Stimulated activated naive B cell treated with anti-CD40 and anti-IgM and Interleukin-4, amounts not matched to agents 10 μg/mL and 1 μg/mL and 100 μg/mL, for 72 hours (primary cell): ENCODE measurements at regions not wholly inside any gene's neighbourhood (a gene's known extent, or its start where the extent isn't known, plus 50 kb on each side); places are given as distances from the start of the nearest gene placed in this dataset.

Source experiments
- ATAC-seq, 2 donors: fragments of 150-1000 bp; cut with Tn5 transposase; replicated peaks; 2 replicates each; pipeline ENCODE4 v1.10.0; 2021; ENCODE audit warnings: moderate library complexity in 1 of 2
- DNase-seq: peaks from one replicate; pipeline ENCODE4 v3.0.0; 2021
- H3K27ac Mint-ChIP-seq: one replicate; pipeline ENCODE4 v1.8.0; 2022; ENCODE audit warnings: mild to moderate bottlenecking, mixed read lengths
- H3K27me3 Mint-ChIP-seq, 2 donors: one replicate each; pipeline ENCODE4 v1.8.0; 2022; ENCODE audit warnings: mixed read lengths in 2 of 2
- H3K36me3 Mint-ChIP-seq, 2 donors: one replicate each; pipeline ENCODE4 v1.8.0; 2022; ENCODE audit warnings: mixed read lengths in 2 of 2, mild to moderate bottlenecking in 1 of 2
- H3K4me1 Mint-ChIP-seq, 2 donors: one replicate each; pipeline ENCODE4 v1.8.0; 2022; ENCODE audit warnings: mixed read lengths in 2 of 2, mild to moderate bottlenecking in 1 of 2
- H3K4me3 Mint-ChIP-seq, 2 donors: one replicate each; pipeline ENCODE4 v1.8.0; 2022; ENCODE audit warnings: mild to moderate bottlenecking in 2 of 2, mixed read lengths in 2 of 2, moderate library complexity in 1 of 2
- H3K9me3 Mint-ChIP-seq, 2 donors: one replicate each; pipeline ENCODE4 v1.8.0; 2022; ENCODE audit warnings: mixed read lengths in 2 of 2, mild to moderate bottlenecking in 1 of 2

DNA sequence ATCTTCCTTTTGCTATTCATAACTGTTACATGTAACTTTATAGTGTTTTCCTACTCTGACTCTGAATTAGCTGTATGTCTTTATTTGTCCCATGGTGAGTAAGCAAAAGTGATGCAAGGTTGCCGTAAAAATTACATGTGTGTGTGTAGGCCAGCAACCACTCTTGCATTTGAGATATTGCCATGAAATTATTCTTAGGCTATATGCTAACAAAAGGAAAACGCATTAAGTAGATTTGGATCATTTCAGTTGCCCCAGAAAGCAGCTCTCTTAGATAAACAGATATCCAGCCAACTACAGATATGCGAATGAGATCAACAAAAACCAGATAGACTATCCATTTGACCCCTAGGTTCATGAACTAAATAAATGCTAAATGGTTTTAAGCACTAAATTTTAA lies 73.6 kb downstream of the CYLC2 start:
- H3K4me3 Mint-ChIP-seq = no peak overlapping the region
- ATAC-seq (no peak), DNase-seq (no peak)
- no peaks in the 10 kb centered on the region for H3K9me3 Mint-ChIP-seq
- no peaks in the 10 kb centered on the region for H3K4me1 Mint-ChIP-seq
- no peaks in the 10 kb centered on the region for H3K36me3 Mint-ChIP-seq
- H3K27ac Mint-ChIP-seq = no peak overlapping the region
- no peaks in the 10 kb centered on the region for H3K27me3 Mint-ChIP-seq

GRCh38 chr9:103078581-103078980 lies 83.4 kb downstream of the CYLC2 start:
- Mint-ChIP-seq H3K4me1 (no peaks in the 10 kb centered on the region), H3K9me3 (peaks cover 2 to 4% of the 10 kb centered on the region in 2 donors), H3K4me3 (no peak overlapping the region), H3K27me3 (no peaks in the 10 kb centered on the region), H3K36me3 (no peaks in the 10 kb centered on the region), H3K27ac (no peak overlapping the region)
- DNase-seq = no peak
- no peak for ATAC-seq

GRCh38 chr9:103082494-103082893 lies 87.4 kb downstream of the CYLC2 start:
- Mint-ChIP-seq H3K4me1 (no peaks in the 10 kb centered on the region), H3K9me3 (peaks cover 0 to 3% of the 10 kb centered on the region in 2 donors), H3K27ac (no peak overlapping the region), H3K4me3 (no peak overlapping the region), H3K27me3 (no peaks in the 10 kb centered on the region), H3K36me3 (no peaks in the 10 kb centered on the region)
- ATAC-seq (no peak), DNase-seq (no peak)

DNA sequence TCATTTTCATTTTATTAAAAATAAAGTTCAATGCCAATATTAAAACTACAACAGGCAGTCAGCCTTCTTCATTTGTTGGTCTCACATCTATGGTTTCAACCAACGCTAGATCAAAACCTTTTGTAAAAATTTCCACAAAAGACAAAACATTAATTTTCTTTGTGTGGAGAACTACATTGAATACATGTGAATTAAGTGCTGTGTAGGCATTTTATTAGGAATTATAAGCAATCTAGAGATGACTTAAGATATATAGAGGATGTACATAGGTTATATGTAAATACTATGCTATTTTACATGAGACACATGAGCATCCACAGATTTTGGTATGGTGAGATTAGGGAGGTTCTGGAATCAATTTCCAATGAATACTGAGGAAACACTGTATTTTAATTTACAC lies 94.2 kb downstream of the CYLC2 start:
- Mint-ChIP-seq H3K27ac (no peak overlapping the region), H3K4me3 (no peak overlapping the region), H3K4me1 (no peaks in the 10 kb centered on the region), H3K27me3 (no peaks in the 10 kb centered on the region), H3K9me3 (peaks cover 2 to 3% of the 10 kb centered on the region in 2 donors), H3K36me3 (no peaks in the 10 kb centered on the region)
- no peak for DNase-seq
- ATAC-seq = no peak

DNA sequence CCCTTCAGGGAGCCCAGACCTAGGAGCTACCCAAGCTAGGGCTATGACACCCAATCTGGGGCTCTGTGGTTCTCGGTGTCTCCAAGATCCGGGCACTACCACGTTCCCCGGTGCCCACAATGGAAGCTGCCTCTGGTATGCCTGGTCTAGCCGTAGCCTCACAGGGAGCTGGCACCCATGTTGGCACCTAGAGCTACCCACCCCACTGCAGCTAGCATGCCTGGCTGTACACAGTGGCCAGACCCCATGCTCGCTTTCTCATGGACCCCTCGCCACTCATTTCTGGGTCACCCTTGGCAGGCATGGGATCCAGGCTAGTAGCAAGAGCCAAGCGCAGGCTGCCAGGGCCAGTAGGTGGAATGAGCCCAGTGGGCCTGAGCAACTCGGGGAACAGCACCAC lies 109.0 kb downstream of the CYLC2 start:
- Mint-ChIP-seq H3K27me3 (no peaks in the 10 kb centered on the region), H3K27ac (no peak overlapping the region), H3K9me3 (peaks cover 4% of the 10 kb centered on the region in 2 donors), H3K36me3 (no peaks in the 10 kb centered on the region), H3K4me1 (no peaks in the 10 kb centered on the region), H3K4me3 (no peak overlapping the region)
- DNase-seq (no peak), ATAC-seq (no peak)

DNA sequence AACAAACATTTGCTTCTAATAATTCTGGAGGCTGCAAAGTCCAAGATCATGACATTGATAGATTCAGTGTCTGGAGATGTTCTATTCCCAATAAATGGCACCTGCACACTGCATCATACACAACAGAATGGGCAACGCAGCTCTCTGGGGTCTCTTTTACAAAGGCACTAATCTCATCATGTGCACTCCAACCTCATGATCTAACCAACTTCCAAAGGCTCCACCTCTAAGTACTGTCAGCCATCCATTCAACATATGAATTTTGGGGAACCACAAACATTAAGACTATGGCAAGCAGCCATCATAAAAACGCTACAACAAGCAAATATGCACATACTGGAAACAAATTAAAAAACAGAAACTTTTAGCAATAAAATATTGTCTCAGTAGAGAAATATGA lies 121.1 kb downstream of the CYLC2 start:
- Mint-ChIP-seq H3K27me3 (no peaks in the 10 kb centered on the region), H3K9me3 (no peaks in the 10 kb centered on the region), H3K27ac (no peak overlapping the region), H3K36me3 (no peaks in the 10 kb centered on the region), H3K4me1 (no peaks in the 10 kb centered on the region), H3K4me3 (no peak overlapping the region)
- ATAC-seq (no peak), DNase-seq (no peak)

DNA sequence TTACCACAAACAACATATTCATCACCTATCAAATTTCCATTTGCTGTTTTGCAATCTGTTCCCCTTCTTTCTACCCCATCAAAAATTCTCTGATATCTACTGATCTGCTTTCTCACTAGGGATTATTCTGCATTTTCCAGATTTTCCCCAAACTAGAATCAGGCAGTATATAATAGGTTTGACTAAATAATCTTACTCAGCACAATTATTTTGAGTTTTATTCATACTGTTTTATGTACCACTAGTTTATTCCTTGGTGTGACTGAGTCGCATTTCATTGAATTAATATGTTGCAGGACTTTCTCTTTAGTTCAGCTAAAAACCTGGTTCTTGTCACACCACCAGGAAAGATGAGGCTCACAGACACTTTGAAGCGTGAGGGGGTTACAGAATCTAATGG lies 131.4 kb downstream of the CYLC2 start:
- no peak overlapping the region for H3K4me3 Mint-ChIP-seq
- DNase-seq (no peak), ATAC-seq (no peak)
- no peaks in the 10 kb centered on the region for H3K36me3 Mint-ChIP-seq
- H3K27me3 Mint-ChIP-seq = no peaks in the 10 kb centered on the region
- H3K4me1 Mint-ChIP-seq = no peaks in the 10 kb centered on the region
- H3K9me3 Mint-ChIP-seq = peaks cover 8 to 15% of the 10 kb centered on the region in 2 donors
- no peak overlapping the region for H3K27ac Mint-ChIP-seq

- DNase-seq (no peak), ATAC-seq (no peak)
- no peak overlapping the region for H3K27ac Mint-ChIP-seq
- H3K9me3 Mint-ChIP-seq = peaks cover 0 to 5% of the 10 kb centered on the region in 2 donors
- H3K4me1 Mint-ChIP-seq = no peaks in the 10 kb centered on the region
- H3K36me3 Mint-ChIP-seq = no peaks in the 10 kb centered on the region
- no peak overlapping the region for H3K4me3 Mint-ChIP-seq
- H3K27me3 Mint-ChIP-seq = no peaks in the 10 kb centered on the region
Observed at GRCh38 chr9:103139891-103140290, 144.8 kb downstream of the CYLC2 start.

DNA sequence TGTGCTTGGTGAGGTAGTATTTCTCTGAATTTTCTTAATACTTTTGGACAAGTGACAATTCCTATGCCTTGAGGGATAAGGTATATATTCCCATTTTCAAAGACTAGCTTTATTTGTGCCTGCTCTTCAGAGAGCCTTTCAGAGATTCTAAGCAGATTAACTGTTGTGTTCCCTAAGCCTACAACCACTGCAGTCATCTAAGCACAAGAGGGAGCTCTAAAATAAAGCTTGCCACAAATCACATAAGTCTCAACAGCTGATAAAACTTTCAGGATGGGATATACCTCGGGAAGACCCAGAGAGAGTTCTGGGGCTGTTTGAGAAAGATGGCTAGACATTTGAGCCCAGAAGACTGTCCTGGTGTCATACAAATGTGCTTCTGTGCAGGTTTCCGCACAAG lies 157.3 kb downstream of the CYLC2 start:
- no peaks in the 10 kb centered on the region for H3K36me3 Mint-ChIP-seq
- ATAC-seq (no peak), DNase-seq (no peak)
- no peak overlapping the region for H3K4me3 Mint-ChIP-seq
- no peak overlapping the region for H3K27ac Mint-ChIP-seq
- no peaks in the 10 kb centered on the region for H3K4me1 Mint-ChIP-seq
- no peaks in the 10 kb centered on the region for H3K27me3 Mint-ChIP-seq
- H3K9me3 Mint-ChIP-seq = peaks cover 4 to 13% of the 10 kb centered on the region in 2 donors

GRCh38 chr9:103167530-103167929 lies 172.4 kb downstream of the CYLC2 start:
- no peak for DNase-seq
- Mint-ChIP-seq H3K27me3 (no peaks in the 10 kb centered on the region), H3K4me3 (no peak overlapping the region), H3K36me3 (no peaks in the 10 kb centered on the region), H3K4me1 (no peaks in the 10 kb centered on the region), H3K9me3 (peaks cover 0 to 14% of the 10 kb centered on the region in 2 donors), H3K27ac (no peak overlapping the region)
- ATAC-seq = no peak

GRCh38 chr9:103168254-103168653 lies 173.1 kb downstream of the CYLC2 start:
- DNase-seq (no peak), ATAC-seq (no peak)
- H3K9me3 Mint-ChIP-seq = peaks cover 0 to 14% of the 10 kb centered on the region in 2 donors
- no peaks in the 10 kb centered on the region for H3K36me3 Mint-ChIP-seq
- H3K27me3 Mint-ChIP-seq = no peaks in the 10 kb centered on the region
- H3K27ac Mint-ChIP-seq = no peak overlapping the region
- no peaks in the 10 kb centered on the region for H3K4me1 Mint-ChIP-seq
- no peak overlapping the region for H3K4me3 Mint-ChIP-seq

GRCh38 chr9:103169798-103170197 lies 174.7 kb downstream of the CYLC2 start:
- Mint-ChIP-seq H3K4me1 (no peaks in the 10 kb centered on the region), H3K27me3 (no peaks in the 10 kb centered on the region)
- DNase-seq = no peak

GRCh38 chr9:103183701-103184171 lies 188.6 kb downstream of the CYLC2 start:
- DNase-seq (no peak), ATAC-seq (no peak)
- H3K4me1 Mint-ChIP-seq = no peaks in the 10 kb centered on the region
- H3K36me3 Mint-ChIP-seq = no peaks in the 10 kb centered on the region
- H3K9me3 Mint-ChIP-seq = peaks cover 0 to 2% of the 10 kb centered on the region in 2 donors
- no peak overlapping the region for H3K4me3 Mint-ChIP-seq
- H3K27ac Mint-ChIP-seq = no peak overlapping the region
- no peaks in the 10 kb centered on the region for H3K27me3 Mint-ChIP-seq

More at GRCh38 chr9:103169798-103170197, 174.7 kb downstream of the CYLC2 start:
- no peak overlapping the region for H3K27ac Mint-ChIP-seq
- no peak overlapping the region for H3K4me3 Mint-ChIP-seq
- peaks cover 0 to 14% of the 10 kb centered on the region in 2 donors for H3K9me3 Mint-ChIP-seq
- no peak for ATAC-seq
- H3K36me3 Mint-ChIP-seq = no peaks in the 10 kb centered on the region

DNA sequence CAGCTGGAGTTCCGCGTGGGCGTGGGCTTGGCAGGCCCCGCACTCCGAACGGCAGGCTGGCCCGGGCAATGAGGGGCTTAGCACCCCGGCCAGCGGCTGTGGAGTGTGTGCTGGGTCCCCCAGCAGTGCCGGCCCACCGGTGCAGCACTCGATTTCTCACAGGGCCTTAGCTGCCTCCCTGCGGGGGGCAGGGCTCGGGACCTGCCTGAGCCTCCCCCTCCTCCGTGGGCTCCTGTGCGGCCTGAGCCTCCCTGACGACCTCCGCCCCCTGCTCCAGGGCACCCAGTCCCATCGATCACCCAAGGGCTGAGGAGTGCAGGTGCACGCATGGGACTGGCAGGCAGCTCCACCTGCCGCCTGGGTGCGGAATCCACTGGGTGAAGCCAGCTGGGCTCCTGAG lies 191.8 kb downstream of the CYLC2 start:
- Mint-ChIP-seq H3K27me3 (no peaks in the 10 kb centered on the region), H3K4me1 (no peaks in the 10 kb centered on the region), H3K9me3 (peaks cover 0 to 2% of the 10 kb centered on the region in 2 donors), H3K4me3 (no peak overlapping the region), H3K27ac (no peak overlapping the region), H3K36me3 (no peaks in the 10 kb centered on the region)
- no peak for DNase-seq
- ATAC-seq = no peak

- H3K9me3 Mint-ChIP-seq = peaks cover 0 to 3% of the 10 kb centered on the region in 2 donors
- no peak overlapping the region for H3K27ac Mint-ChIP-seq
- ATAC-seq (no peak), DNase-seq (no peak)
- H3K4me1 Mint-ChIP-seq = no peaks in the 10 kb centered on the region
- no peak overlapping the region for H3K4me3 Mint-ChIP-seq
- H3K36me3 Mint-ChIP-seq = no peaks in the 10 kb centered on the region
- H3K27me3 Mint-ChIP-seq = no peaks in the 10 kb centered on the region
Observed at GRCh38 chr9:103188781-103189350, 193.7 kb downstream of the CYLC2 start.

DNA sequence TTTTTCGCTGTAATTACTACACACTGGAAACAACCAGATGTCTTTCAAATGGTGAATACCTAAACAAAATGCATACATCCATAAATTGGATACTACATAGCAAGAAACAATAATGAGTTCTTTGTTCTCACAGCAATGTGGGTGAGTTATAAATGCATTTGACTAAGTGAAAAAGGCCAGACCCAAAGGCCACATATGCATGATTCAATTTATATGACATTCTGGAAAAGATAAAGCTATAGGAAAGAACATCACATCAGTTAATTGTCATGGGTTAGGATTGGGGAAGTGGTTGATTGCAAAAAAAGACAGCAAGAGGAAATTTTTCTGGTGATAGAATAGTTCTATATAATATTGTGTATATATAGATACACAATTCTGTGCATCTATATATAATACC lies 198.9 kb downstream of the CYLC2 start:
- Mint-ChIP-seq H3K27ac (no peak overlapping the region), H3K9me3 (peaks cover 0 to 2% of the 10 kb centered on the region in 2 donors), H3K4me3 (no peak overlapping the region), H3K36me3 (no peaks in the 10 kb centered on the region), H3K27me3 (no peaks in the 10 kb centered on the region), H3K4me1 (no peaks in the 10 kb centered on the region)
- ATAC-seq (no peak), DNase-seq (no peak)
